Kasumi-1 (cell line): ENCODE measurements at regions not wholly inside any gene's neighbourhood (a gene's known extent, or its start where the extent isn't known, plus 50 kb on each side); places are given as distances from the start of the nearest gene placed in this dataset.

Source experiments
- DNase-seq, 2 experiments: peaks; one replicate each; lab custom pipeline; 2025; lab: John Stamatoyannopoulos, UW

- DNase-seq, result no peak
Observed at GRCh38 chr3:130260918-130261317, 84.6 kb upstream of the COL6A5 start.

- no peak for DNase-seq
Observed at GRCh38 chr3:130263708-130264107, 81.8 kb upstream of the COL6A5 start.

DNA sequence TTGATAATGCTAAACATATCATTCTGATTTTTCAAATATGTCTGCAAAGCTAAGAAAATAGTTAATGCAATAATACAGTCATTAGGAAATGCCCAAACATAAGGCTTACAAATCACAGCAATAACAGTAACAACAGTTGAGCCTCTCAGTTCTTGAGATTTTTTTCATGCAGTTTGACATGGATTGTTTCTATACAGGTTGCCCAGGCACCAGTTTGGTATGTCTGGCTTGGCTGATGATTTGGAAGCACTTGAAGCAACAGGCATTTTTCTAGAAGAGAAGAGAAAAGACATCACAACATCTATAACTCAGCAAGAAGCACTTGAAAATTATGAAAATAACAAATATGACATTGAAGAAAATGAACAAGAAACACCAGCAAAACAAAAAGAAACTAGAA is 78.7 kb upstream of the COL6A5 start:
- no peak for DNase-seq

- DNase-seq, result peak; percentile 79 to 87
Observed at GRCh38 chr3:130276203-130276803, 69.2 kb upstream of the COL6A5 start.

GRCh38 chr3:130288670-130289069 is 56.8 kb upstream of the COL6A5 start:
- DNase-seq, result no peak

DNA sequence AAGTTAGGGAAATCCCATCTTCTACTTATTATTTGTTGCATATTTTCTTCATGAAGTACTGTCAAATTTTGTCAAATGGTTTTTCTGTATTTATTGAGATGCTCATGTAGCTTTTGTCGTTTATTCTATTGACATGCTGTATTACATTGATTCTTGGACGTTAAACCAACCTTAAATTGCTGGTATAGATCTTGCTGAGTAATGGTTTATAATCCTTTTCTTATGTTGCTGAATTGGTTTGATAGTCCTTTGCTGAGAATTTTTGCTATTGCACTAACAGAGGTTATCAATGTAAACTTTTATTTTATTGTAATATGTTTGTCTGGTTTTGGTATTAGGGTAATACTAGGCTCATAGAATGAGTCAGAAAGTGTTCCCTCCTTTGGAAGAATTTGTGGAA is 54.3 kb upstream of the COL6A5 start:
- no peak for DNase-seq

DNA sequence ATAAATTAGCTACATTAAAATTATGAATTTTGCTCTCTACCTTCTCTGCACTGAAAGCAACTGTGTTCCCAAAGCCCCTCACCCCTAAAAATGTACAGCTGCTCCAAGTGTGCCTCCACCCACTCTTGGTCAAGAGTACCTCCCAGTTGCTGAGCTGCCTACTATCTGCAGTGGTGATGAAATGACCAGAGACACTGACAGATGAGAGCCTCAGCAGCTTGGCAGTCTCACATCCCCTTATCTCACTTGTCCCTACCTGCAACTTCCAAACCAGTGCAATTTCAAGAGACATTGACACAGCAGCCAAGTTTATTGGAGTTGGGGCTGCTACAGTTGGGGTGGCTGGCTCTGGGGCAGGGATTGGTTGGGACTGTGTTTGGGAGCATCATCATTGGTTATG is 52.2 kb upstream of the COL6A5 start:
- no peak for DNase-seq
